GM23338 (cell line): ENCODE measurements at regions not wholly inside any gene's neighbourhood (a gene's known extent, or its start where the extent isn't known, plus 50 kb on each side); places are given as distances from the start of the nearest gene placed in this dataset.

Experiments
- ATAC-seq: fragments of 200-7000 bp; cut with Tn5 transposase; 3 replicates; pipeline ENCODE4 v1.9.1; 2020
- DNase-seq: peaks from one replicate; pipeline ENCODE4 v3.0.0-alpha.2; 2015; ENCODE audit warnings: low spot score
- H2AFZ ChIP-seq: fragments of 200-600 bp; sonication (generic); 2 replicates; pipeline ENCODE4 v1.8.0; 2016; ENCODE audit warnings: antibody characterized with exemption, mild to moderate bottlenecking, moderate library complexity
- H3F3A ChIP-seq: fragments of 200-600 bp; sonication (generic); replicated peaks from 2 replicates; pipeline ENCODE4 v1.8.0; 2017; ENCODE audit warnings: antibody characterized with exemption, mixed run types, low read depth
- H3K27ac ChIP-seq: fragments of 200-600 bp; sonication (generic); 2 replicates; pipeline ENCODE4 v1.6.1; 2016; ENCODE audit warnings: low read depth
- H3K27me3 ChIP-seq: fragments of 200-600 bp; sonication (generic); 2 replicates; pipeline ENCODE4 v1.8.0; 2016; ENCODE audit warnings: mild to moderate bottlenecking, mixed run types, moderate library complexity; ENCODE audit not compliant: insufficient read depth
- H3K36me3 ChIP-seq: fragments of 200-600 bp; sonication (generic); 2 replicates; pipeline ENCODE4 v1.8.0; 2016; ENCODE audit warnings: mild to moderate bottlenecking; ENCODE audit not compliant: insufficient read depth
- H3K4me1 ChIP-seq: fragments of 200-600 bp; sonication (generic); 2 replicates; pipeline ENCODE4 v1.8.0; 2016; ENCODE audit warnings: mild to moderate bottlenecking, moderate library complexity; ENCODE audit not compliant: insufficient read depth
- H3K4me2 ChIP-seq: fragments of 200-600 bp; sonication (generic); 2 replicates; pipeline ENCODE4 v1.7.1; 2017; ENCODE audit warnings: mixed run types
- H3K4me3 ChIP-seq: fragments of 200-600 bp; sonication (generic); 2 replicates; pipeline ENCODE4 v1.6.1; 2016; ENCODE audit warnings: mixed run types
- H3K79me2 ChIP-seq: fragments of 200-600 bp; sonication (generic); replicated peaks from 2 replicates; pipeline ENCODE4 v1.8.0; 2017; ENCODE audit warnings: mild to moderate bottlenecking; ENCODE audit not compliant: insufficient read depth
- H3K9me2 ChIP-seq: fragments of 200-600 bp; sonication (generic); 2 replicates; pipeline ENCODE4 v1.8.0; 2017; ENCODE audit not compliant: insufficient read depth
- H4K20me1 ChIP-seq: fragments of 200-600 bp; sonication (generic); replicated peaks from 2 replicates; pipeline ENCODE4 v1.8.0; 2017; ENCODE audit warnings: mild to moderate bottlenecking; ENCODE audit not compliant: insufficient read depth
- H3K27ac Mint-ChIP-seq: 2 replicates; pipeline ENCODE4 v1.8.0; 2020; ENCODE audit warnings: inconsistent platforms, mild to moderate bottlenecking, moderate library complexity, mixed read lengths
- H3K27me3 Mint-ChIP-seq: 3 replicates; pipeline ENCODE4 v1.8.0; 2022; ENCODE audit warnings: low read depth, mild to moderate bottlenecking, moderate library complexity, mixed read lengths, inconsistent platforms; ENCODE audit not compliant: insufficient read depth, poor library complexity
- H3K36me3 Mint-ChIP-seq: 3 replicates; pipeline ENCODE4 v1.8.0; 2021; ENCODE audit warnings: low read depth, mild to moderate bottlenecking, inconsistent platforms, moderate library complexity, mixed read lengths
- H3K4me1 Mint-ChIP-seq: 3 replicates; pipeline ENCODE4 v1.8.0; 2020; ENCODE audit warnings: mild to moderate bottlenecking, inconsistent platforms, mixed read lengths
- H3K4me3 Mint-ChIP-seq: 3 replicates; pipeline ENCODE4 v1.8.0; 2021; ENCODE audit warnings: moderate library complexity, mild to moderate bottlenecking, inconsistent platforms, mixed read lengths
- H3K9me3 Mint-ChIP-seq: 3 replicates; pipeline ENCODE4 v1.8.0; 2020; ENCODE audit warnings: moderate library complexity, mild to moderate bottlenecking, inconsistent platforms, mixed read lengths
- CREB1 ChIP-seq: fragments of 250-450 bp; sonication (Bioruptor Pico); IDR thresholded peaks from 2 replicates; pipeline ENCODE4 v1.5.0; 2020; ENCODE audit warnings: low read depth, mild to moderate bottlenecking, moderate library complexity
- CTCF ChIP-seq, 2 experiments: fragments of 200-600 bp in 1 of 2; sonication (generic) in 1 of 2; conservative IDR thresholded peaks; 2 replicates each; pipeline versions ENCODE4 v1.5.1 to v1.6.1; 2016 to 2017; ENCODE audit warnings: antibody characterized with exemption in 2 of 2, low read depth in 2 of 2, mild to moderate bottlenecking in 2 of 2, moderate library complexity in 1 of 2
- JUNB ChIP-seq: IDR thresholded peaks from one replicate; pipeline ENCODE4 v1.6.1; 2016; ENCODE audit warnings: antibody characterized with exemption; ENCODE audit not compliant: unreplicated experiment
- POLR2AphosphoS5 ChIP-seq: IDR thresholded peaks from 2 replicates; pipeline ENCODE4 v1.6.1; 2016; ENCODE audit warnings: antibody characterized with exemption, low read depth
- REST ChIP-seq: IDR thresholded peaks from one replicate; pipeline ENCODE4 v1.6.1; 2018; ENCODE audit warnings: antibody characterized with exemption; ENCODE audit not compliant: unreplicated experiment
- ZNF114 ChIP-seq: fragments of 250-450 bp; sonication (Bioruptor Pico); IDR thresholded peaks from 2 replicates; pipeline ENCODE4 v1.5.0; 2020; ENCODE audit warnings: mild to moderate bottlenecking, moderate library complexity
- ZNF331 ChIP-seq: fragments of 250-450 bp; sonication (Bioruptor Pico); IDR thresholded peaks from 2 replicates; pipeline ENCODE4 v1.5.0; 2020; ENCODE audit warnings: low read depth, mild to moderate bottlenecking, moderate library complexity

- TF ChIP-seq JUNB (no peak), CREB1 (CRISPR knock-in tag) (no peak), ZNF114 (CRISPR knock-in tag) (no peak), ZNF331 (CRISPR knock-in tag) (no peak), REST (no peak)
- Histone ChIP-seq H2AFZ (no peak overlapping the region), H3K4me3 (no peak overlapping the region), H4K20me1 (no peaks in the 10 kb centered on the region), H3K27ac (no peak overlapping the region), H3K79me2 (no peaks in the 10 kb centered on the region), H3F3A (no peaks in the 10 kb centered on the region), H3K4me1 (no peaks in the 10 kb centered on the region), H3K4me2 (no peak overlapping the region), H3K36me3 (no peaks in the 10 kb centered on the region), H3K27me3 (no peaks in the 10 kb centered on the region), H3K9me2 (no peaks in the 10 kb centered on the region)
- no peaks in the 10 kb centered on the region for H3K36me3 Mint-ChIP-seq
- no peaks in the 10 kb centered on the region for H3K27me3 Mint-ChIP-seq
- no peak overlapping the region for H3K27ac Mint-ChIP-seq
- DNase-seq (no peak), ATAC-seq (no peak)
- no peak overlapping the region for H3K4me3 Mint-ChIP-seq
- H3K9me3 Mint-ChIP-seq = no peaks in the 10 kb centered on the region
- H3K4me1 Mint-ChIP-seq = no peaks in the 10 kb centered on the region
Measured at GRCh38 chr3:109570408-109570807, 233.1 kb upstream of the DPPA4 start.

DNA sequence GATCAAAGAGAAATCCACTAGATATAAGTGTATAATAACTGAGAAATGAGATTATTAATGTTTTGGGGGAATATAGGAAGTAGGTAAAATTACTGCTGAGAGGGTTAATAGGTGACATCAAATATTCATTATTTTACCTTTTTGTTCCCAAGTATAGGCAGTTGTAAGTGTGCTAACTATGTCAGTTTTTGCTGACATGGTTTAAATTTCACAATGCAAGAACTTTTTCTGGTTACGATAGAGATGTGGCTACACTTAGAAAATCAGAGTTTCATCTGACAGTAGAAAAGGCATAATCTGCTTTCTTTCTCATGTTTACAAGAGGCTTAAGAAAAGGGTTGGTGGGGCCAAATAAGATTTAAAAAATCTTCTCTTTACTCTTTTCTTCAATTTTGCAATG is 235.0 kb upstream of the DPPA4 start:
- Histone ChIP-seq H3K36me3 (no peaks in the 10 kb centered on the region), H2AFZ (no peak overlapping the region), H4K20me1 (no peaks in the 10 kb centered on the region), H3K79me2 (no peaks in the 10 kb centered on the region), H3F3A (no peaks in the 10 kb centered on the region), H3K27me3 (no peaks in the 10 kb centered on the region), H3K4me3 (no peak overlapping the region), H3K9me2 (no peaks in the 10 kb centered on the region), H3K4me1 (no peaks in the 10 kb centered on the region), H3K4me2 (no peak overlapping the region), H3K27ac (no peak overlapping the region)
- no peak for TF ChIP-seq POLR2AphosphoS5
- TF ChIP-seq CTCF (conservative IDR thresholded peaks at IDR 0.05; ENCODE audit: low read depth in 2 of 2) = no peak
- H3K27ac Mint-ChIP-seq = no peak overlapping the region
- no peaks in the 10 kb centered on the region for H3K27me3 Mint-ChIP-seq
- no peaks in the 10 kb centered on the region for H3K4me1 Mint-ChIP-seq
- H3K4me3 Mint-ChIP-seq = no peak overlapping the region
- ATAC-seq (no peak), DNase-seq (no peak)
- H3K36me3 Mint-ChIP-seq = no peaks in the 10 kb centered on the region
- H3K9me3 Mint-ChIP-seq = no peaks in the 10 kb centered on the region
